Epithelial cell of proximal tubule (primary cell): ENCODE measurements at regions not wholly inside any gene's neighbourhood (a gene's known extent, or its start where the extent isn't known, plus 50 kb on each side); places are given as distances from the start of the nearest gene placed in this dataset.

Source experiments
- DNase-seq: peaks from one replicate; pipeline ENCODE4 v3.0.0-alpha.2; 2011; ENCODE audit warnings: low read depth
- H3K4me3 ChIP-seq: 2 replicates; pipeline ENCODE4 v1.5.1; 2011; ENCODE audit warnings: low read depth, mild to moderate bottlenecking, low read length
- TF ChIP-seq, protein P1 (sequence below): conservative IDR thresholded peaks from 2 replicates; pipeline ENCODE4 v1.5.1; 2012; ENCODE audit warnings: low read depth, mild to moderate bottlenecking, low read length

DNA sequence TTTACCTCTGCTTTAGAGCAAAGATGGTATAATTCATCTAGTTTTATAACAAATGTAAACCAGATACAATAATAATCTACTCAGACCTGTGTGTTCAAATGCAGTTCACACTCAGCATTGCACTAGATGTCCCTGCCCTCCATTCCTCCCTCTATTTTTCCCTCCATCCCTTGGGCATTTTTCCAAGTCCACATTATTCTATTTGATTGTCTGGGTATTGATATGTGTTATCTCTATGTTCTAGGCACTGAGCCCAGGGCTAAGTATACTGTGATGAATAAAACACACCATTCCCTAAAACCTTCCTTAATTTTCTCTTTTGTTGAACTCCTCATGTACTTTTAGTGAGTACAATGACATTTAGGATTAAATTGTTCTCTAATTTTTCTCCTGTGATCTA, 66.2 kb upstream of the HMCN1 start:
- TF ChIP-seq, protein P1, sequence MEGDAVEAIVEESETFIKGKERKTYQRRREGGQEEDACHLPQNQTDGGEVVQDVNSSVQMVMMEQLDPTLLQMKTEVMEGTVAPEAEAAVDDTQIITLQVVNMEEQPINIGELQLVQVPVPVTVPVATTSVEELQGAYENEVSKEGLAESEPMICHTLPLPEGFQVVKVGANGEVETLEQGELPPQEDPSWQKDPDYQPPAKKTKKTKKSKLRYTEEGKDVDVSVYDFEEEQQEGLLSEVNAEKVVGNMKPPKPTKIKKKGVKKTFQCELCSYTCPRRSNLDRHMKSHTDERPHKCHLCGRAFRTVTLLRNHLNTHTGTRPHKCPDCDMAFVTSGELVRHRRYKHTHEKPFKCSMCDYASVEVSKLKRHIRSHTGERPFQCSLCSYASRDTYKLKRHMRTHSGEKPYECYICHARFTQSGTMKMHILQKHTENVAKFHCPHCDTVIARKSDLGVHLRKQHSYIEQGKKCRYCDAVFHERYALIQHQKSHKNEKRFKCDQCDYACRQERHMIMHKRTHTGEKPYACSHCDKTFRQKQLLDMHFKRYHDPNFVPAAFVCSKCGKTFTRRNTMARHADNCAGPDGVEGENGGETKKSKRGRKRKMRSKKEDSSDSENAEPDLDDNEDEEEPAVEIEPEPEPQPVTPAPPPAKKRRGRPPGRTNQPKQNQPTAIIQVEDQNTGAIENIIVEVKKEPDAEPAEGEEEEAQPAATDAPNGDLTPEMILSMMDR, result no peak
- H3K4me3 ChIP-seq, result no peak overlapping the region
- DNase-seq, result no peak

DNA sequence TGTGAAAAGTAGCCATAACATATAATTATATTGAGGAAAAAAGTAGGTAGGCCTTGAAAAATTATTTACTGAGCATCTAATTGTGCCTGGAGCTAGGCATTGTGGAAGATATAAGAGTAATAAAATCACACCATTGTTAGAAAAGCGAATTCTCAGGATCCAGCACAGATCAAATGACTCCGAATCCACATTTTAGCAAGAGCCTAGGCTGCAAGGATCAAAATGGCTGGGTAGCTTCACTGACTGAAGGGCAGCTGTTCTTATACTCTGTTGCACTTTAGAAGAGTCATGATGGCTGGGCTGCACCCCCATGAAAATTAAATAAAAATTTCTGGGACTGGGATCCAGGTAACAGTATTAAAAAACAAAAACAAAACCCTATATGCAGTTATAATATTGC, 67.6 kb upstream of the HMCN1 start:
- TF ChIP-seq, protein P1, result no peak
- no peak for DNase-seq
- H3K4me3 ChIP-seq, result no peak overlapping the region

DNA sequence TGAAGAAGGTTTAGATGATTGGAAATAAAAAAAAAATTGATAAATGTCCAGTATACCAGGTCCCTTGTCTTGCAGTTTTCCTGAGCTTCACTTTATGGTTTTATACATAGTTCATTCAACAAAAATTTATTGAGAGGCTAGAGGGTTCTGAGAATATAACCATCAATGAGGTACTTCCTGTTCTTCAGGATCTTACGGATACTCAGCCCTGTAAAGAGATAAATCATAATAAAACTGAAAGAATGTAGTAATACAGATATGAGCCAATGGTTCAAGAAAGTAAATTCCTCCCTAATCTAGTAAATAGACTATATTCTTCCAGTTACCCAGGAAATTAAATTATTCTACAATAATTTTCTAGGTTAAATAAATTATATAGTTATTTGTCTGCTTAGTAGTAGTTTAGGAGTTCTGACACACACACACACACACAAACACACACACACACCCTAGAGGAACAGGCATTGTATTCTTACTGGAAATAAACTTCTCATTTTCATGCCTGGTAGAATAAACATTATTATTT, 70.4 kb upstream of the HMCN1 start:
- no peak overlapping the region for H3K4me3 ChIP-seq
- TF ChIP-seq, protein P1, result no peak
- no peak for DNase-seq

DNA sequence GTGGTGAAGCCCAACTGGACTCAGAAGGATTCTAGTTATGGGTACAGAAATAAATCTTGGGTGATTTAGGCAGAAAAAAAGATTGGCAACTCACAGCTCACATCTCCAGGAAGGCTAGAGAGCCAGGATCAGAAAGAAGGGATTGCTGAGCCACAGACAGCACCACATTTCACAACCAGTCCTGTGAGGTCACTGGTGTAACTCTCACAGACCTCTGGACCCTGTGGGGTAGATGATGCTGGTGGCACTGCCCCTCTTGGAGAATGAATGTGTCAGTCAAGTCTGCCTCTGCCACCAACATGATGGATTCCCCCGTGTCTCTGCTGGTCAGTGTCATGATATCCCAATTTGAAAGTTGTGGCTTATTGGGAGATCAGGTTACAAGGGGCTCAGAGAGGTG, 70.9 kb upstream of the HMCN1 start:
- DNase-seq, result no peak
- no peak overlapping the region for H3K4me3 ChIP-seq
- TF ChIP-seq, protein P1, result no peak

DNA sequence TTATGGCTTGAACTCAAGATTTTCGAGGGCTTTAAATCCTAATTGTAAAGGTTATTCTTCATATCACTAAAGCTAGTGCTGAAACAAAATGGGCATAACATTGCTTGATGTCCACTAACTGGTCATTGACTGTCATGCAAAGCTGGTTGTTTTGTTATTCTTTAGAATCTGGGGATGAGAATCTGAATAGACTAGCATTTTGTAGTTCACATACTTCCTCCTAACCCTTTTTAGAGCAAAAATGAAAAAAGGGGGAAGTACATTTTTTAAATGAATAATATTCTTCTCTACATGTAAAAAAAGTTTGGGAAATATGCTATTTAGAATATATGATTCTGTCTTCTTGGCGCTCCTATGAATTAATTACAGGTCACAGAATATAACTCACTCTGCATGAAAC, 72.2 kb upstream of the HMCN1 start:
- TF ChIP-seq, protein P1, result no peak
- DNase-seq, result no peak

DNA sequence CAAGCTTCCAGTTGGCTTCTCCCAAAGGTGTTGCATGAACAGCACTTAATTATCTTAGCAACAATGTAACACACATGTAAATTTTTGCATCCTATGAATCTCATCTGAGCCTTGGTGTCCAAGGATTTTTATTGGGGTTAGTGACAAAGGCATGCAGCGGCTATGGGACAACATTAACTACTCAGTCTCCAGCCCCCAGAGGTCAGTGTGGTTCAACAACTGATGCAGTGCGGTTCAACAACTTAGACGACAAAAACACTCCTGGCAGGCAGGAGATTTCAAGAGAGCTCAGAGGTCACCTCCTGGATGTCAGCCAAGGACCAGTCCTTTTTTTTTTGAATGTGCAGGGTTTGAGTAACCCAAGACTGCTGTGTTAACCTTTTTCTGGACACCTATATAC, 77.5 kb upstream of the HMCN1 start:
- TF ChIP-seq, protein P1, result no peak
- H3K4me3 ChIP-seq, result no peak overlapping the region
- DNase-seq, result no peak

More for the DNA sequence above, 72.2 kb upstream of the HMCN1 start:
- H3K4me3 ChIP-seq, result no peak overlapping the region

DNA sequence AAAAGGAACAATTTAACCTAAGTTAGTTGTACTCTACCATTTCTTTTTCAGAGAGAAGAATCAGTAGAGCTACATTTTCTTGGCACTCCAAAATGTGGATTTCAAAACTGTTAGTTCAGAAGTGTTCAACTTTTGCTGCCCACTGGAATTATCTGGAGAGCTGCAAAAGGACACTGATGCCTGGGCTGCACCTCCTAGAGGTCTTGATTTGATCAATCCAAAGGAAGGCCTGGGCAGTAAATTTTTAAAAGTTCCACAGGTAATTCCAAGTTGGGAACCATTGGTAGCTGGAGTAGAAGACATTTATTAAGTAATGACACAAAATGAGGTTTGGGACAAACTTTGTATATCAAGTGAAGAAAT, 79.3 kb upstream of the HMCN1 start:
- no peak overlapping the region for H3K4me3 ChIP-seq
- DNase-seq, result no peak
- TF ChIP-seq, protein P1, result no peak
